ENCODE measurements at regions not wholly inside any gene's neighbourhood (a gene's known extent, or its start where the extent isn't known, plus 50 kb on each side); places are given as distances from the start of the nearest gene placed in this dataset.

- TF ChIP-seq CTCF (conservative IDR thresholded peaks at IDR 0.05) (no peak), EZH2 (IDR thresholded peaks at IDR 0.05; ENCODE audit: low read depth) (no peak)
Measured at GRCh38 chr10:107413971-107414370, 249.5 kb upstream of the SORCS1 start.

Measured in PC-9 (cell line).